H1 (cell line): ENCODE measurements at regions not wholly inside any gene's neighbourhood (a gene's known extent, or its start where the extent isn't known, plus 50 kb on each side); places are given as distances from the start of the nearest gene placed in this dataset.

Source experiments
- CTCF ChIA-PET: fragments of 300-600 bp; sonication (Branson Sonifier 250); formaldehyde crosslinking; loops from one replicate; lab custom pipeline; 2021; ENCODE audit not compliant: partially characterized antibody; lab: Charles Lee
- POLR2A ChIA-PET: fragments of 300-600 bp; sonication (Branson Sonifier 250); formaldehyde crosslinking; loops from one replicate; lab custom pipeline; 2021; ENCODE audit warnings: inconsistent platforms; ENCODE audit not compliant: partially characterized antibody; lab: Charles Lee
- DNase-seq, 2 experiments: peaks; one replicate each; pipeline versions ENCODE4 v3.0.0 to v3.0.0-alpha.2; 2010 to 2022; ENCODE audit warnings: low spot score in 2 of 2, low read depth in 1 of 2, mixed read lengths in 1 of 2
- FAIRE-seq: peaks from 2 replicates; lab custom pipeline; 2011; peaks lifted over from hg19 to GRCh38; lab: Jason Lieb, UNC
- H2AFZ ChIP-seq: 2 replicates; pipeline ENCODE4 v1.8.1; 2012; ENCODE audit warnings: low read length, inconsistent platforms
- H2AK5ac ChIP-seq: 2 replicates; pipeline ENCODE4 v1.6.1; 2013; ENCODE audit warnings: low read depth, low read length
- H2BK120ac ChIP-seq: replicated peaks from 2 replicates; pipeline ENCODE3; 2013; ENCODE audit warnings: low read depth, low read length, inconsistent platforms
- H2BK12ac ChIP-seq: 2 replicates; pipeline ENCODE4 v1.6.1; 2013; ENCODE audit warnings: low read depth, low read length
- H2BK15ac ChIP-seq: 2 replicates; pipeline ENCODE4 v1.6.1; 2013; ENCODE audit warnings: low read length
- H2BK20ac ChIP-seq: 2 replicates; pipeline ENCODE4 v1.6.1; 2013; ENCODE audit warnings: low read length
- H2BK5ac ChIP-seq: 2 replicates; pipeline ENCODE4 v1.6.1; 2013; ENCODE audit warnings: low read depth, low read length
- H3K14ac ChIP-seq: 2 replicates; pipeline ENCODE4 v1.6.1; 2013; ENCODE audit warnings: inconsistent platforms; ENCODE audit not compliant: insufficient read length
- H3K18ac ChIP-seq: 2 replicates; pipeline ENCODE4 v1.6.1; 2013; ENCODE audit warnings: low read length; ENCODE audit errors: extremely low read depth
- H3K23ac ChIP-seq: 2 replicates; pipeline ENCODE4 v1.6.1; 2013; ENCODE audit warnings: inconsistent platforms; ENCODE audit not compliant: insufficient read length
- H3K23me2 ChIP-seq: 2 replicates; pipeline ENCODE4 v1.6.1; 2013; ENCODE audit warnings: low read depth, low read length
- H3K27ac ChIP-seq: 2 replicates; pipeline ENCODE4 v1.6.1; 2011; ENCODE audit warnings: low read depth, low read length, inconsistent platforms
- H3K27me3 ChIP-seq, 4 experiments: replicated peaks in 1 of 4; 1 replicate in 1 of 4; 2 replicates in 3 of 4; pipeline versions ENCODE4 v1.6.1 to v1.8.1; 2011 to 2013; ENCODE audit warnings: low read length in 3 of 4, mild to moderate bottlenecking in 3 of 4, inconsistent platforms in 2 of 4, mixed read lengths in 2 of 4, moderate library complexity in 1 of 4; ENCODE audit not compliant: control insufficient read depth in 3 of 4, insufficient read depth in 3 of 4; ENCODE audit errors: extremely low read depth in 1 of 4
- H3K36me3 ChIP-seq, 4 experiments: 2 replicates each; pipeline versions ENCODE4 v1.6.1 to v1.8.1; 2011 to 2013; ENCODE audit warnings: mild to moderate bottlenecking in 4 of 4, low read length in 3 of 4, moderate library complexity in 2 of 4, control low read depth in 1 of 4, inconsistent platforms in 1 of 4; ENCODE audit not compliant: insufficient read depth in 4 of 4, control insufficient read depth in 2 of 4
- H3K4ac ChIP-seq: replicated peaks from 2 replicates; pipeline ENCODE3; 2013; ENCODE audit warnings: low read length, low read depth, mixed read lengths, inconsistent platforms; ENCODE audit not compliant: insufficient read length
- H3K4me1 ChIP-seq, 4 experiments: replicated peaks in 1 of 4; 1 replicate in 1 of 4; 2 replicates in 3 of 4; pipeline versions ENCODE4 v1.6.1 to v1.8.1; 2011 to 2013; ENCODE audit warnings: low read length in 3 of 4, inconsistent platforms in 2 of 4, mixed read lengths in 1 of 4; ENCODE audit not compliant: insufficient read depth in 4 of 4, control insufficient read depth in 3 of 4
- H3K4me2 ChIP-seq, 2 experiments: 2 replicates each; pipeline versions ENCODE4 v1.6.1 to v1.8.1; 2011 to 2013; ENCODE audit warnings: low read depth in 2 of 2, low read length in 2 of 2, control low read depth in 1 of 2, inconsistent platforms in 1 of 2, mild to moderate bottlenecking in 1 of 2; ENCODE audit not compliant: insufficient read depth in 1 of 2
- H3K4me3 ChIP-seq, 4 experiments: fragments of 200-600, 300-600 bp in 1 of 4; sonication (generic), shearing (Covaris generic), sonication (Bioruptor Twin) in 1 of 4; 2 replicates each; pipeline versions ENCODE4 v1.5.1 to v1.8.1; 2011 to 2016; ENCODE audit warnings: low read length in 4 of 4, low read depth in 3 of 4, control low read depth in 2 of 4, inconsistent platforms in 2 of 4, mild to moderate bottlenecking in 2 of 4, mixed read lengths in 1 of 4, moderate library complexity in 1 of 4; ENCODE audit not compliant: insufficient read depth in 2 of 4; ENCODE audit errors: extremely low read depth in 1 of 4
- H3K56ac ChIP-seq: replicated peaks from 2 replicates; pipeline ENCODE3; 2013; ENCODE audit warnings: low read depth, mild to moderate bottlenecking, mixed read lengths, low read length, inconsistent platforms; ENCODE audit not compliant: insufficient read length
- H3K79me1 ChIP-seq: 2 replicates; pipeline ENCODE4 v1.6.1; 2013; ENCODE audit warnings: low read depth, low read length, control low read depth
- H3K79me2 ChIP-seq, 2 experiments: 2 replicates each; pipeline versions ENCODE4 v1.6.1 to v1.8.1; 2012 to 2013; ENCODE audit warnings: low read length in 2 of 2, mild to moderate bottlenecking in 2 of 2, inconsistent platforms in 1 of 2; ENCODE audit not compliant: insufficient read depth in 2 of 2, control insufficient read depth in 1 of 2
- H3K9ac ChIP-seq, 4 experiments: replicated peaks in 1 of 4; 1 replicate in 1 of 4; 2 replicates in 3 of 4; pipeline versions ENCODE4 v1.6.1 to v1.8.1; 2011 to 2013; ENCODE audit warnings: low read depth in 3 of 4, low read length in 3 of 4, control low read depth in 2 of 4, mild to moderate bottlenecking in 2 of 4, moderate library complexity in 2 of 4, inconsistent platforms in 1 of 4; ENCODE audit errors: extremely low read depth in 1 of 4
- H3K9me3 ChIP-seq, 2 experiments: 2 replicates each; pipeline versions ENCODE4 v1.6.1 to v1.8.1; 2012 to 2013; ENCODE audit warnings: mild to moderate bottlenecking in 2 of 2, moderate library complexity in 2 of 2, control low read depth in 1 of 2, inconsistent platforms in 1 of 2, low read depth in 1 of 2, low read length in 1 of 2, mixed read lengths in 1 of 2; ENCODE audit not compliant: insufficient read depth in 2 of 2
- H4K20me1 ChIP-seq, 2 experiments: replicated peaks in 1 of 2; 2 replicates each; pipeline versions ENCODE3 to v1.8.1; 2011 to 2013; ENCODE audit warnings: inconsistent platforms in 2 of 2, low read length in 2 of 2, mild to moderate bottlenecking in 1 of 2; ENCODE audit not compliant: insufficient read depth in 2 of 2, control insufficient read depth in 1 of 2
- H4K5ac ChIP-seq: 2 replicates; pipeline ENCODE4 v1.6.1; 2013; ENCODE audit warnings: low read length, low read depth, mixed read lengths, inconsistent platforms; ENCODE audit not compliant: insufficient read length
- H4K8ac ChIP-seq: 2 replicates; pipeline ENCODE4 v1.8.0; 2013; ENCODE audit warnings: mild to moderate bottlenecking, moderate library complexity, low read length, inconsistent platforms; ENCODE audit not compliant: insufficient read depth; ENCODE audit errors: extremely low read depth
- H4K91ac ChIP-seq: replicated peaks from 2 replicates; pipeline ENCODE3; 2013; ENCODE audit warnings: low read length, mixed read lengths, inconsistent platforms; ENCODE audit not compliant: insufficient read length
- TBP ChIP-seq: IDR thresholded peaks from 2 replicates; pipeline ENCODE4 v1.6.1; 2011; ENCODE audit warnings: low read depth, low read length, improper control_type of control experiment
- WGBS, 2 experiments: shearing (Covaris generic) in 1 of 2; methylation state at CpG; one replicate each; pipeline versions ENCODE4 v1.1.6 to v1.1.7; 2013 to 2015; ENCODE audit warnings: low lambda C conversion rate in 2 of 2, mixed read lengths in 2 of 2, inconsistent platforms in 1 of 2, low coverage in 1 of 2, missing lambda C conversion rate in 1 of 2; ENCODE audit not compliant: insufficient replicate concordance in 2 of 2, insufficient coverage in 1 of 2, insufficient read length in 1 of 2; ENCODE audit errors: extremely low coverage in 1 of 2, missing lambda C conversion rate in 1 of 2; 5-methylcytosine and 5-hydroxymethylcytosine counted together

DNA sequence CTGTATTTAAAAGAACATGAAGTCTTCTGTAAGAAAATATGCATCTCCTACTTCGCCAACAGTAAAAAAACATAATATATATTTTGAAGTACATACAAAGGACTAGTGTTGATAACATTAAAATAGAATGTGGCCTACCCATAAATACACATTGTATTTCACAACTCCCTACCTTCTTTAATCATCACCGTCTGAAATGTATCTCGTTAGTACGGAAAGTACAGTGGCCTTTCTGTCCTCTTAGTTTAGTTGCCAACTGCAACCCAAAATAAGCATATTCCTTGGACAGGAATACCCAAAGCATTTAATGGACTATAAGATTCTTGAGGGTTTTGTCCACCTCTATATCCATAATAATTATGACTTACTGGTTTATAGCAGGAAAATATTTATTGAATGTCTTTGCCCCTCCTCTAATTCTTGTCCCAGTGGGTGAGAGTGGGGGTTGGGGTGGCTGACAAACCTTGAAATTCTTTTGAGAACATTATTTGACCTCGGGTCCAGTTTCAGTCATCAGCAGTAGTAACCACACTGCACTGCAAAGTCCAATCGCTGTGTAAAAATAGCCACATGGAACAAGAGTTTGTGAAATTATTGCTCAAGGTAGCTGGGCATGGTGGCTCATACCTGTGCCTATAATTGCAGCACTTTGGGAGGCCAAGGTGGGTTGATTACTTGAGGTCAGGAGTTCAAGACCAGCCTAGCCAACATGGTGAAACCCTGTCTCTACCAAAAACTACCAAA, 474.5 kb downstream of the KLHL13 start:
- Histone ChIP-seq H2BK20ac (no peak overlapping the region), H3K56ac (no peak overlapping the region), H3K14ac (no peak overlapping the region), H4K91ac (no peak overlapping the region), H4K8ac (no peak overlapping the region), H3K4me1 (no peaks in the 10 kb centered on the region), H3K79me2 (no peaks in the 10 kb centered on the region), H2AK5ac (no peak overlapping the region), H4K20me1 (no peaks in the 10 kb centered on the region), H2BK120ac (no peak overlapping the region), H2BK15ac (no peak overlapping the region), H3K27me3 (no peaks in the 10 kb centered on the region), H3K23me2 (no peaks in the 10 kb centered on the region), H2BK5ac (no peak overlapping the region), H2BK12ac (no peak overlapping the region), H3K27ac (no peak overlapping the region), H3K4me3 (no peak overlapping the region), H3K23ac (no peak overlapping the region), H4K5ac (no peak overlapping the region), H3K4me2 (no peak overlapping the region), H3K36me3 (no peaks in the 10 kb centered on the region), H2AFZ (no peak overlapping the region), H3K9ac (no peak overlapping the region), H3K9me3 (no peaks in the 10 kb centered on the region), H3K4ac (no peak overlapping the region), H3K18ac (no peak overlapping the region), H3K79me1 (no peaks in the 10 kb centered on the region)
- 89% methylated on average over 6 of the region's 6 CpGs; no CpG with 5 or more reads in 1 of the 2 experiments for WGBS, 2 experiments
- POLR2A ChIA-PET = no interaction called here
- no peak for DNase-seq
- FAIRE-seq = no peak
- CTCF ChIA-PET = no interaction called here
- TF ChIP-seq TBP = no peak
